ENCODE measurements at regions not wholly inside any gene's neighbourhood (a gene's known extent, or its start where the extent isn't known, plus 50 kb on each side); places are given as distances from the start of the nearest gene placed in this dataset.
"Not testable (repeated sequence)": the region's sequence is repeated elsewhere in the genome, so short reads cannot be mapped to it uniquely, and the experiment has no call there.

- DNase-seq: no peak
Measured at GRCh38 chr15:96138985-96139384, 191.5 kb upstream of the NR2F2 start.

- no peak for DNase-seq
Measured at GRCh38 chr15:96142498-96142897, 188.0 kb upstream of the NR2F2 start.

- no peak for DNase-seq
Measured at GRCh38 chr15:96144734-96145133, 185.8 kb upstream of the NR2F2 start.

- DNase-seq: no peak
Measured at GRCh38 chr15:96146726-96147125, 183.8 kb upstream of the NR2F2 start.

GRCh38 chr15:96147267-96147666 is 183.2 kb upstream of the NR2F2 start:
- no peak for DNase-seq

GRCh38 chr15:96150254-96150653 is 180.2 kb upstream of the NR2F2 start:
- no peak for DNase-seq

- not testable (repeated sequence) for DNase-seq
Measured at GRCh38 chr15:96151749-96152148, 178.8 kb upstream of the NR2F2 start.

- DNase-seq: no peak
Measured at GRCh38 chr15:96153929-96154328, 176.6 kb upstream of the NR2F2 start.

- DNase-seq: no peak
Measured at GRCh38 chr15:96158938-96159337, 171.6 kb upstream of the NR2F2 start.

GRCh38 chr15:96160269-96160668 is 170.2 kb upstream of the NR2F2 start:
- DNase-seq: no peak

GRCh38 chr15:96160800-96161199 is 169.7 kb upstream of the NR2F2 start:
- DNase-seq: no peak

- DNase-seq: no peak
Measured at GRCh38 chr15:96162322-96162721, 168.2 kb upstream of the NR2F2 start.

- no peak for DNase-seq
Measured at GRCh38 chr15:96165081-96165480, 165.4 kb upstream of the NR2F2 start.

- DNase-seq: no peak
Measured at GRCh38 chr15:96165775-96166174, 164.7 kb upstream of the NR2F2 start.

- DNase-seq: no peak
Measured at GRCh38 chr15:96166223-96167200, 164.0 kb upstream of the NR2F2 start.

GRCh38 chr15:96170616-96170978 is 159.9 kb upstream of the NR2F2 start:
- not testable (repeated sequence) for DNase-seq

GRCh38 chr15:96170979-96171739 is 159.3 kb upstream of the NR2F2 start:
- no peak for DNase-seq

- no peak for DNase-seq
Measured at GRCh38 chr15:96171853-96172296, 158.6 kb upstream of the NR2F2 start.

GRCh38 chr15:96172417-96172816 is 158.1 kb upstream of the NR2F2 start:
- no peak for DNase-seq

GRCh38 chr15:96176831-96177230 is 153.7 kb upstream of the NR2F2 start:
- no peak for DNase-seq

GRCh38 chr15:96177279-96177678 is 153.2 kb upstream of the NR2F2 start:
- DNase-seq: no peak

- DNase-seq: no peak
Measured at GRCh38 chr15:96180087-96180748, 150.3 kb upstream of the NR2F2 start.

- DNase-seq: no peak
Measured at GRCh38 chr15:96181217-96181616, 149.3 kb upstream of the NR2F2 start.

All from activated CD4-positive, alpha-beta T cell treated with anti-CD3 and anti-CD28 coated beads, Interleukin-2, amount 50 U/mL, for 16 hours (primary cell).